Mesendoderm (in vitro differentiated cells): ENCODE measurements at regions not wholly inside any gene's neighbourhood (a gene's known extent, or its start where the extent isn't known, plus 50 kb on each side); places are given as distances from the start of the nearest gene placed in this dataset.
A peak's percentile ranks its signal among the peaks of the same experiment; 100 is the strongest.

ENCODE experiments used
- DNase-seq: peaks from one replicate; pipeline ENCODE4 v3.0.0; 2013
- H2AK5ac ChIP-seq: 2 replicates; pipeline ENCODE4 v1.6.1; 2013; ENCODE audit warnings: low read length, inconsistent platforms
- H2BK120ac ChIP-seq: 2 replicates; pipeline ENCODE4 v1.6.1; 2013; ENCODE audit warnings: low read depth, mild to moderate bottlenecking, low read length, moderate library complexity, mixed read lengths
- H2BK15ac ChIP-seq: replicated peaks from 2 replicates; pipeline ENCODE4 v1.6.1; 2013; ENCODE audit warnings: low read depth, mild to moderate bottlenecking, moderate library complexity
- H2BK5ac ChIP-seq: 2 replicates; pipeline ENCODE4 v1.6.1; 2013; ENCODE audit warnings: low read length, inconsistent platforms
- H3K18ac ChIP-seq: 2 replicates; pipeline ENCODE4 v1.6.1; 2013; ENCODE audit warnings: mild to moderate bottlenecking, low read length, mixed read lengths
- H3K23ac ChIP-seq: one replicate; pipeline ENCODE4 v1.6.1; 2013; ENCODE audit warnings: low read length
- H3K27ac ChIP-seq: 2 replicates; pipeline ENCODE4 v1.5.1; 2013; ENCODE audit warnings: low read depth, mild to moderate bottlenecking, inconsistent platforms, low read length, moderate library complexity
- H3K27me3 ChIP-seq: 2 replicates; pipeline ENCODE4 v1.6.1; 2013; ENCODE audit warnings: low read length, control low read depth, mild to moderate bottlenecking, inconsistent platforms; ENCODE audit not compliant: insufficient read depth, poor library complexity
- H3K36me3 ChIP-seq: 2 replicates; pipeline ENCODE4 v1.6.1; 2013; ENCODE audit warnings: low read length, inconsistent platforms; ENCODE audit not compliant: control insufficient read depth, insufficient read depth
- H3K4ac ChIP-seq: one replicate; pipeline ENCODE4 v1.6.1; 2013; ENCODE audit warnings: low read depth, mild to moderate bottlenecking, low read length, moderate library complexity
- H3K4me1 ChIP-seq: 2 replicates; pipeline ENCODE4 v1.6.1; 2013; ENCODE audit warnings: low read depth, low read length, inconsistent platforms; ENCODE audit not compliant: control insufficient read depth
- H3K4me2 ChIP-seq: 2 replicates; pipeline ENCODE4 v1.6.1; 2013; ENCODE audit warnings: low read length
- H3K4me3 ChIP-seq: 2 replicates; pipeline ENCODE4 v1.5.1; 2013; ENCODE audit warnings: mild to moderate bottlenecking, low read length
- H3K56ac ChIP-seq: one replicate; pipeline ENCODE4 v1.6.1; 2013; ENCODE audit warnings: low read length
- H3K79me1 ChIP-seq: 2 replicates; pipeline ENCODE4 v1.6.1; 2013; ENCODE audit warnings: low read length, inconsistent platforms
- H3K79me2 ChIP-seq: 2 replicates; pipeline ENCODE4 v1.6.1; 2013; ENCODE audit warnings: mild to moderate bottlenecking, low read length; ENCODE audit not compliant: control insufficient read depth, insufficient read depth
- H3K9ac ChIP-seq: 2 replicates; pipeline ENCODE4 v1.6.1; 2013; ENCODE audit warnings: low read length, inconsistent platforms
- H4K5ac ChIP-seq: one replicate; pipeline ENCODE4 v1.6.1; 2013; ENCODE audit warnings: low read length
- H4K8ac ChIP-seq: one replicate; pipeline ENCODE4 v1.6.1; 2013; ENCODE audit warnings: low read depth, mild to moderate bottlenecking, control low read depth, low read length, moderate library complexity
- WGBS: extraction: QIAGEN DNeasy Blood & Tissue Kit; methylation state at CpG from one replicate; pipeline ENCODE4 v1.1.7; 2013; ENCODE audit warnings: low lambda C conversion rate, missing lambda C conversion rate; ENCODE audit not compliant: insufficient coverage; ENCODE audit errors: extremely low coverage; 5-methylcytosine and 5-hydroxymethylcytosine counted together

- H2AK5ac ChIP-seq: no peak overlapping the region
- no peaks in the 10 kb centered on the region for H3K36me3 ChIP-seq
- no peaks in the 10 kb centered on the region for H3K4me1 ChIP-seq
- H3K27ac ChIP-seq: no peak overlapping the region
- H3K79me1 ChIP-seq: no peaks in the 10 kb centered on the region
- H4K5ac ChIP-seq: no peak overlapping the region
- no peaks in the 10 kb centered on the region for H3K27me3 ChIP-seq
- H2BK120ac ChIP-seq: no peak overlapping the region
- no peak overlapping the region for H3K4me3 ChIP-seq
- H2BK15ac ChIP-seq: no peak overlapping the region
- no peak for DNase-seq
- no peak overlapping the region for H3K18ac ChIP-seq
- H2BK5ac ChIP-seq: no peak overlapping the region
- no peak overlapping the region for H4K8ac ChIP-seq
- no CpG with 5 or more reads among the region's 19 CpGs for WGBS
- H3K56ac ChIP-seq: no peak overlapping the region
- H3K9ac ChIP-seq: no peak overlapping the region
- H3K4me2 ChIP-seq: no peak overlapping the region
- no peak overlapping the region for H3K4ac ChIP-seq
- H3K23ac ChIP-seq: no peak overlapping the region
- no peaks in the 10 kb centered on the region for H3K79me2 ChIP-seq
These were observed 185.2 kb downstream of the SHOX2 start for GRCh38 chr3:157920822-157921700.

GRCh38 chr3:157919319-157919887 is 186.8 kb downstream of the SHOX2 start:
- H3K4me3 ChIP-seq: no peak overlapping the region
- no peak overlapping the region for H2AK5ac ChIP-seq
- H3K56ac ChIP-seq: no peak overlapping the region
- H3K9ac ChIP-seq: no peak overlapping the region
- H3K18ac ChIP-seq: no peak overlapping the region
- no peaks in the 10 kb centered on the region for H3K4me1 ChIP-seq
- no peaks in the 10 kb centered on the region for H3K79me2 ChIP-seq
- H3K4ac ChIP-seq: no peak overlapping the region
- no peak overlapping the region for H2BK5ac ChIP-seq
- H3K4me2 ChIP-seq: no peak overlapping the region
- no peak overlapping the region for H2BK120ac ChIP-seq
- H3K36me3 ChIP-seq: no peaks in the 10 kb centered on the region
- H3K79me1 ChIP-seq: no peaks in the 10 kb centered on the region
- H4K8ac ChIP-seq: no peak overlapping the region
- no peak overlapping the region for H4K5ac ChIP-seq
- DNase-seq: no peak
- no peak overlapping the region for H3K23ac ChIP-seq
- H2BK15ac ChIP-seq: no peak overlapping the region
- H3K27me3 ChIP-seq: no peaks in the 10 kb centered on the region
- WGBS: no CpG with 5 or more reads among the region's 2 CpGs
- H3K27ac ChIP-seq: no peak overlapping the region

GRCh38 chr3:157918402-157918801 is 187.8 kb downstream of the SHOX2 start:
- WGBS: 100% methylated on average over 1 of the region's 3 CpGs
- DNase-seq: no peak
- H3K56ac ChIP-seq: no peak overlapping the region

GRCh38 chr3:157916672-157917071 is 189.5 kb downstream of the SHOX2 start:
- Histone ChIP-seq H3K56ac (no peak overlapping the region), H3K4me3 (no peak overlapping the region), H4K5ac (no peak overlapping the region), H2AK5ac (no peak overlapping the region), H3K9ac (no peak overlapping the region), H3K79me2 (no peaks in the 10 kb centered on the region), H2BK15ac (no peak overlapping the region), H3K79me1 (no peaks in the 10 kb centered on the region), H3K27me3 (no peaks in the 10 kb centered on the region), H3K23ac (no peak overlapping the region), H2BK120ac (no peak overlapping the region), H3K4me2 (no peak overlapping the region), H3K4me1 (no peaks in the 10 kb centered on the region), H3K18ac (no peak overlapping the region), H2BK5ac (no peak overlapping the region), H4K8ac (no peak overlapping the region), H3K27ac (no peak overlapping the region), H3K36me3 (no peaks in the 10 kb centered on the region), H3K4ac (no peak overlapping the region)
- no CpG with 5 or more reads among the region's 3 CpGs for WGBS
- DNase-seq: no peak

More at GRCh38 chr3:157918402-157918801, 187.8 kb downstream of the SHOX2 start:
- no peak overlapping the region for H3K23ac ChIP-seq
- no peaks in the 10 kb centered on the region for H3K27me3 ChIP-seq
- H2BK5ac ChIP-seq: no peak overlapping the region
- no peak overlapping the region for H3K18ac ChIP-seq
- no peak overlapping the region for H2AK5ac ChIP-seq
- no peaks in the 10 kb centered on the region for H3K36me3 ChIP-seq
- H2BK120ac ChIP-seq: no peak overlapping the region
- H3K27ac ChIP-seq: no peak overlapping the region
- no peaks in the 10 kb centered on the region for H3K79me1 ChIP-seq
- H4K5ac ChIP-seq: no peak overlapping the region
- no peak overlapping the region for H3K4me2 ChIP-seq
- no peaks in the 10 kb centered on the region for H3K4me1 ChIP-seq
- H3K4ac ChIP-seq: no peak overlapping the region
- no peak overlapping the region for H4K8ac ChIP-seq
- no peak overlapping the region for H3K4me3 ChIP-seq
- no peak overlapping the region for H3K9ac ChIP-seq
- no peak overlapping the region for H2BK15ac ChIP-seq
- no peaks in the 10 kb centered on the region for H3K79me2 ChIP-seq

- Histone ChIP-seq H4K8ac (no peak overlapping the region), H3K18ac (no peak overlapping the region), H3K4me2 (no peak overlapping the region), H3K4me3 (no peak overlapping the region), H3K4ac (no peak overlapping the region), H2BK120ac (no peak overlapping the region), H4K5ac (no peak overlapping the region), H3K4me1 (peaks cover 1% of the 10 kb centered on the region), H2BK5ac (no peak overlapping the region), H3K27me3 (no peaks in the 10 kb centered on the region), H3K79me2 (no peaks in the 10 kb centered on the region), H3K36me3 (no peaks in the 10 kb centered on the region), H2BK15ac (no peak overlapping the region), H3K56ac (no peak overlapping the region), H2AK5ac (no peak overlapping the region), H3K27ac (no peak overlapping the region), H3K79me1 (no peaks in the 10 kb centered on the region), H3K9ac (no peak overlapping the region), H3K23ac (no peak overlapping the region)
- DNase-seq: peak; percentile 37
These were observed 191.3 kb downstream of the SHOX2 start for GRCh38 chr3:157914882-157915281.
